HEK293 (cell line): ENCODE measurements at regions not wholly inside any gene's neighbourhood (a gene's known extent, or its start where the extent isn't known, plus 50 kb on each side); places are given as distances from the start of the nearest gene placed in this dataset.

Experiments used
- CTCF ChIA-PET: fragments of 350-600 bp; formaldehyde crosslinking; extraction: SDS; loops from one replicate; lab custom pipeline; 2021; ENCODE audit warnings: antibody characterized with exemption; lab: Yijun Ruan, JAX
- POLR2A ChIA-PET: fragments of 300-600 bp; formaldehyde crosslinking; extraction: SDS; loops from one replicate; lab custom pipeline; 2020; ENCODE audit warnings: antibody characterized with exemption, inconsistent platforms; lab: Yijun Ruan, JAX
- H3K27ac ChIP-seq: fragments of 200-500 bp; sonication (Bioruptor generic); 2 replicates; pipeline ENCODE4 v1.5.1; 2014; ENCODE audit warnings: low read depth, low read length, control low read depth, inconsistent platforms; ENCODE audit errors: extremely low read depth
- H3K36me3 ChIP-seq, 2 experiments: fragments of 200-500 bp in 1 of 2; sonication (Bioruptor generic) in 1 of 2; 1 replicate in 1 of 2; 2 replicates in 1 of 2; pipeline ENCODE4 v1.5.1; 2014 to 2017; ENCODE audit warnings: inconsistent platforms in 2 of 2, low read length in 2 of 2; ENCODE audit not compliant: control insufficient read depth in 2 of 2, insufficient read depth in 1 of 2
- H3K4me1 ChIP-seq: fragments of 200-500 bp; sonication (Bioruptor generic); 2 replicates; pipeline ENCODE4 v1.5.1; 2014; ENCODE audit warnings: mild to moderate bottlenecking, low read length, inconsistent platforms; ENCODE audit not compliant: control insufficient read depth, insufficient read depth
- H3K4me3 ChIP-seq: 2 replicates; pipeline ENCODE4 v1.5.1; 2011; ENCODE audit warnings: low read depth, mild to moderate bottlenecking, control low read depth, low read length, moderate library complexity
- H3K9me3 ChIP-seq: fragments of 200-500 bp; sonication (Bioruptor generic); 2 replicates; pipeline ENCODE4 v1.5.1; 2014; ENCODE audit warnings: low read depth, low read length, inconsistent platforms; ENCODE audit not compliant: control insufficient read depth, insufficient read depth
- OSR2 ChIP-seq: fragments of 450-650 bp; formaldehyde crosslinking; IDR thresholded peaks from 2 replicates; pipeline ENCODE4 v1.5.1; 2016; ENCODE audit warnings: missing biosample characterization, missing genetic modification characterization
- OVOL3 ChIP-seq: fragments of 450-650 bp; formaldehyde crosslinking; IDR thresholded peaks from 2 replicates; pipeline ENCODE4 v1.5.1; 2016; ENCODE audit warnings: missing biosample characterization, missing genetic modification characterization
- RBAK ChIP-seq: fragments of 450-650 bp; formaldehyde crosslinking; IDR thresholded peaks from 2 replicates; pipeline ENCODE4 v1.5.1; 2016; ENCODE audit warnings: missing biosample characterization, missing genetic modification characterization
- REPIN1 ChIP-seq: fragments of 450-650 bp; formaldehyde crosslinking; IDR thresholded peaks from 2 replicates; pipeline ENCODE4 v1.5.1; 2017; ENCODE audit warnings: missing biosample characterization, missing genetic modification characterization, low read depth
- SCRT1 ChIP-seq: fragments of 450-650 bp; formaldehyde crosslinking; IDR thresholded peaks from 2 replicates; pipeline ENCODE4 v1.5.1; 2016; ENCODE audit warnings: missing biosample characterization, missing genetic modification characterization, borderline replicate concordance
- SETDB1 ChIP-seq: IDR thresholded peaks from one replicate; pipeline ENCODE4 v1.6.1; 2017; ENCODE audit warnings: mild to moderate bottlenecking, low read length, moderate library complexity, mixed read lengths; ENCODE audit not compliant: insufficient read length
- ZFP3 ChIP-seq: fragments of 450-650 bp; formaldehyde crosslinking; IDR thresholded peaks from 2 replicates; pipeline ENCODE4 v1.5.1; 2016; ENCODE audit warnings: low read depth, missing biosample characterization, missing genetic modification characterization
- ZIC2 ChIP-seq: fragments of 450-650 bp; formaldehyde crosslinking; IDR thresholded peaks from 2 replicates; pipeline ENCODE4 v1.5.1; 2016; ENCODE audit warnings: missing biosample characterization, missing genetic modification characterization
- ZNF121 ChIP-seq: fragments of 450-650 bp; formaldehyde crosslinking; IDR thresholded peaks from 2 replicates; pipeline ENCODE4 v1.5.1; 2016; ENCODE audit warnings: missing biosample characterization, missing genetic modification characterization
- ZNF2 ChIP-seq: fragments of 450-650 bp; formaldehyde crosslinking; IDR thresholded peaks from 2 replicates; pipeline ENCODE4 v1.5.1; 2016; ENCODE audit warnings: missing biosample characterization, missing genetic modification characterization
- ZNF214 ChIP-seq: fragments of 450-650 bp; formaldehyde crosslinking; IDR thresholded peaks from 2 replicates; pipeline ENCODE4 v1.5.1; 2017; ENCODE audit warnings: missing biosample characterization, mild to moderate bottlenecking, missing genetic modification characterization, borderline replicate concordance
- ZNF223 ChIP-seq: fragments of 450-650 bp; formaldehyde crosslinking; IDR thresholded peaks from 2 replicates; pipeline ENCODE4 v1.5.1; 2016; ENCODE audit warnings: missing biosample characterization, missing genetic modification characterization
- ZNF248 ChIP-seq: fragments of 450-650 bp; formaldehyde crosslinking; IDR thresholded peaks from 2 replicates; pipeline ENCODE4 v1.5.1; 2017; ENCODE audit warnings: missing biosample characterization, missing genetic modification characterization
- ZNF366 ChIP-seq: fragments of 450-650 bp; formaldehyde crosslinking; conservative IDR thresholded peaks from 2 replicates; pipeline ENCODE4 v1.5.1; 2016; ENCODE audit warnings: missing biosample characterization, missing genetic modification characterization
- ZNF37A ChIP-seq: fragments of 450-650 bp; IDR thresholded peaks from 2 replicates; pipeline ENCODE4 v1.5.1; 2018; ENCODE audit warnings: missing biosample characterization, missing genetic modification characterization
- ZNF426 ChIP-seq: fragments of 450-650 bp; formaldehyde crosslinking; IDR thresholded peaks from 2 replicates; pipeline ENCODE4 v1.5.1; 2017; ENCODE audit warnings: missing biosample characterization, missing genetic modification characterization, mild to moderate bottlenecking, inconsistent platforms, moderate library complexity
- ZNF555 ChIP-seq: fragments of 450-650 bp; formaldehyde crosslinking; conservative IDR thresholded peaks from 2 replicates; pipeline ENCODE4 v1.5.1; 2017; ENCODE audit warnings: missing biosample characterization, mild to moderate bottlenecking, missing genetic modification characterization, inconsistent platforms
- ZNF571 ChIP-seq: fragments of 450-650 bp; formaldehyde crosslinking; IDR thresholded peaks from 2 replicates; pipeline ENCODE4 v1.5.0; 2017; ENCODE audit warnings: missing biosample characterization, missing genetic modification characterization
- ZNF600 ChIP-seq: fragments of 450-650 bp; formaldehyde crosslinking; IDR thresholded peaks from 2 replicates; pipeline ENCODE4 v1.5.1; 2016; ENCODE audit warnings: missing biosample characterization, missing genetic modification characterization
- ZNF677 ChIP-seq: fragments of 450-650 bp; IDR thresholded peaks from 2 replicates; pipeline ENCODE4 v1.5.0; 2018; ENCODE audit warnings: missing biosample characterization, mild to moderate bottlenecking, missing genetic modification characterization, moderate library complexity
- ZNF776 ChIP-seq: fragments of 450-650 bp; formaldehyde crosslinking; IDR thresholded peaks from 2 replicates; pipeline ENCODE4 v1.5.0; 2017; ENCODE audit warnings: missing biosample characterization, missing genetic modification characterization, borderline replicate concordance
- ZNF785 ChIP-seq: fragments of 450-650 bp; formaldehyde crosslinking; IDR thresholded peaks from 2 replicates; pipeline ENCODE4 v1.5.1; 2016; ENCODE audit warnings: missing biosample characterization, missing genetic modification characterization
- ZNF791 ChIP-seq: fragments of 450-650 bp; formaldehyde crosslinking; IDR thresholded peaks from 2 replicates; pipeline ENCODE4 v1.5.1; 2016; ENCODE audit warnings: missing biosample characterization, missing genetic modification characterization
- ZSCAN23 ChIP-seq: fragments of 450-650 bp; formaldehyde crosslinking; IDR thresholded peaks from 2 replicates; pipeline ENCODE4 v1.5.1; 2016; ENCODE audit warnings: missing biosample characterization, missing genetic modification characterization
- ZXDB ChIP-seq: fragments of 450-650 bp; formaldehyde crosslinking; IDR thresholded peaks from 2 replicates; pipeline ENCODE4 v1.5.1; 2016; ENCODE audit warnings: missing biosample characterization, missing genetic modification characterization
- TF ChIP-seq, protein P1 (sequence below): fragments of 450-650 bp; formaldehyde crosslinking; IDR thresholded peaks from 2 replicates; pipeline ENCODE4 v1.5.1; 2016; ENCODE audit warnings: missing biosample characterization, missing genetic modification characterization
- TF ChIP-seq, protein P2 (sequence below): fragments of 450-650 bp; formaldehyde crosslinking; IDR thresholded peaks from 2 replicates; pipeline ENCODE4 v1.5.1; 2016; ENCODE audit warnings: missing biosample characterization, missing genetic modification characterization, low read depth
- TF ChIP-seq, protein P3 (sequence below): fragments of 450-650 bp; formaldehyde crosslinking; IDR thresholded peaks from 2 replicates; pipeline ENCODE4 v1.5.1; 2016; ENCODE audit warnings: missing biosample characterization, missing genetic modification characterization, borderline replicate concordance
- TF ChIP-seq, protein P4 (sequence below): fragments of 450-650 bp; formaldehyde crosslinking; IDR thresholded peaks from 2 replicates; pipeline ENCODE4 v1.5.1; 2016; ENCODE audit warnings: missing biosample characterization, missing genetic modification characterization

DNA sequence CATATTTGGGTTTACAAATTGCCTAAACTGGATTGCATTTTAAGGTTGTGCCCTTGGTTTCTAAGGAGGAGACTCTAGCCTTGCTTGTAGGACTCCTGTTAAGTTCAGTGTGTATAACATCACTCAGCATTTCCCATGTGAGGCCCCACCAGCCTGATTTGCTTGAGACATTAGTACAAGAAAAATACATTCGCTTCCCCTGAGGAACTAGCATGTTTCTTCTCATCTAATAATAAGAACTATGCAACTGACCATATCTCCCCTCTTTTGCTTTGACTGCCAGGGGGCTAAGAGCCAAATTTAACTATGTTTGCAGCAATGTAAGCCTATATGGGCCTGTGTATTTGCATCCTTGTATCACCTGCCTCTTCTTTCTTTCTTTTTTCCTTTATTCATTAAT is 737.9 kb downstream of the INHBA start:
- ChIA-PET CTCF (no interaction called here), POLR2A (no interaction called here)
- H3K4me1 ChIP-seq = 0 out of 2 replicates have a peak, but pooled peaks cover 2% of the 10 kb centered on the region
- H3K27ac ChIP-seq = no peak overlapping the region
- no peak overlapping the region for H3K4me3 ChIP-seq
- TF ChIP-seq ZNF37A (no peak), ZNF214 (tag by site-specific recombination) (no peak), ZNF791 (no peak), SETDB1 (no peak), ZNF223 (tag by site-specific recombination) (no peak), ZNF776 (no peak), ZNF677 (tag by site-specific recombination) (no peak), ZNF366 (tag by site-specific recombination) (no peak), ZXDB (tag by site-specific recombination) (no peak), ZNF2 (tag by site-specific recombination) (no peak), ZNF600 (tag by site-specific recombination) (no peak), ZIC2 (no peak)
- TF ChIP-seq, protein P1, sequence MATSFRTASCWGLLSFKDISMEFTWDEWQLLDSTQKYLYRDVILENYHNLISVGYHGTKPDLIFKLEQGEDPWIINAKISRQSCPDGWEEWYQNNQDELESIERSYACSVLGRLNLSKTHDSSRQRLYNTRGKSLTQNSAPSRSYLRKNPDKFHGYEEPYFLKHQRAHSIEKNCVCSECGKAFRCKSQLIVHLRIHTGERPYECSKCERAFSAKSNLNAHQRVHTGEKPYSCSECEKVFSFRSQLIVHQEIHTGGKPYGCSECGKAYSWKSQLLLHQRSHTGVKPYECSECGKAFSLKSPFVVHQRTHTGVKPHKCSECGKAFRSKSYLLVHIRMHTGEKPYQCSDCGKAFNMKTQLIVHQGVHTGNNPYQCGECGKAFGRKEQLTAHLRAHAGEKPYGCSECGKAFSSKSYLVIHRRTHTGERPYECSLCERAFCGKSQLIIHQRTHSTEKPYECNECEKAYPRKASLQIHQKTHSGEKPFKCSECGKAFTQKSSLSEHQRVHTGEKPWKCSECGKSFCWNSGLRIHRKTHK (tag by site-specific recombination) = no peak
- TF ChIP-seq, protein P2, sequence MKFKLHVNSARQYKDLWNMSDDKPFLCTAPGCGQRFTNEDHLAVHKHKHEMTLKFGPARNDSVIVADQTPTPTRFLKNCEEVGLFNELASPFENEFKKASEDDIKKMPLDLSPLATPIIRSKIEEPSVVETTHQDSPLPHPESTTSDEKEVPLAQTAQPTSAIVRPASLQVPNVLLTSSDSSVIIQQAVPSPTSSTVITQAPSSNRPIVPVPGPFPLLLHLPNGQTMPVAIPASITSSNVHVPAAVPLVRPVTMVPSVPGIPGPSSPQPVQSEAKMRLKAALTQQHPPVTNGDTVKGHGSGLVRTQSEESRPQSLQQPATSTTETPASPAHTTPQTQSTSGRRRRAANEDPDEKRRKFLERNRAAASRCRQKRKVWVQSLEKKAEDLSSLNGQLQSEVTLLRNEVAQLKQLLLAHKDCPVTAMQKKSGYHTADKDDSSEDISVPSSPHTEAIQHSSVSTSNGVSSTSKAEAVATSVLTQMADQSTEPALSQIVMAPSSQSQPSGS (tag by site-specific recombination) = no peak
- TF ChIP-seq, protein P3, sequence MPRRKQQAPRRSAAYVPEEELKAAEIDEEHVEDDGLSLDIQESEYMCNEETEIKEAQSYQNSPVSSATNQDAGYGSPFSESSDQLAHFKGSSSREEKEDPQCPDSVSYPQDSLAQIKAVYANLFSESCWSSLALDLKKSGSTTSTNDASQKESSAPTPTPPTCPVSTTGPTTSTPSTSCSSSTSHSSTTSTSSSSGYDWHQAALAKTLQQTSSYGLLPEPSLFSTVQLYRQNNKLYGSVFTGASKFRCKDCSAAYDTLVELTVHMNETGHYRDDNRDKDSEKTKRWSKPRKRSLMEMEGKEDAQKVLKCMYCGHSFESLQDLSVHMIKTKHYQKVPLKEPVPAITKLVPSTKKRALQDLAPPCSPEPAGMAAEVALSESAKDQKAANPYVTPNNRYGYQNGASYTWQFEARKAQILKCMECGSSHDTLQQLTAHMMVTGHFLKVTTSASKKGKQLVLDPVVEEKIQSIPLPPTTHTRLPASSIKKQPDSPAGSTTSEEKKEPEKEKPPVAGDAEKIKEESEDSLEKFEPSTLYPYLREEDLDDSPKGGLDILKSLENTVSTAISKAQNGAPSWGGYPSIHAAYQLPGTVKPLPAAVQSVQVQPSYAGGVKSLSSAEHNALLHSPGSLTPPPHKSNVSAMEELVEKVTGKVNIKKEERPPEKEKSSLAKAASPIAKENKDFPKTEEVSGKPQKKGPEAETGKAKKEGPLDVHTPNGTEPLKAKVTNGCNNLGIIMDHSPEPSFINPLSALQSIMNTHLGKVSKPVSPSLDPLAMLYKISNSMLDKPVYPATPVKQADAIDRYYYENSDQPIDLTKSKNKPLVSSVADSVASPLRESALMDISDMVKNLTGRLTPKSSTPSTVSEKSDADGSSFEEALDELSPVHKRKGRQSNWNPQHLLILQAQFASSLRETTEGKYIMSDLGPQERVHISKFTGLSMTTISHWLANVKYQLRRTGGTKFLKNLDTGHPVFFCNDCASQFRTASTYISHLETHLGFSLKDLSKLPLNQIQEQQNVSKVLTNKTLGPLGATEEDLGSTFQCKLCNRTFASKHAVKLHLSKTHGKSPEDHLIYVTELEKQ = no peak
- TF ChIP-seq, protein P4, sequence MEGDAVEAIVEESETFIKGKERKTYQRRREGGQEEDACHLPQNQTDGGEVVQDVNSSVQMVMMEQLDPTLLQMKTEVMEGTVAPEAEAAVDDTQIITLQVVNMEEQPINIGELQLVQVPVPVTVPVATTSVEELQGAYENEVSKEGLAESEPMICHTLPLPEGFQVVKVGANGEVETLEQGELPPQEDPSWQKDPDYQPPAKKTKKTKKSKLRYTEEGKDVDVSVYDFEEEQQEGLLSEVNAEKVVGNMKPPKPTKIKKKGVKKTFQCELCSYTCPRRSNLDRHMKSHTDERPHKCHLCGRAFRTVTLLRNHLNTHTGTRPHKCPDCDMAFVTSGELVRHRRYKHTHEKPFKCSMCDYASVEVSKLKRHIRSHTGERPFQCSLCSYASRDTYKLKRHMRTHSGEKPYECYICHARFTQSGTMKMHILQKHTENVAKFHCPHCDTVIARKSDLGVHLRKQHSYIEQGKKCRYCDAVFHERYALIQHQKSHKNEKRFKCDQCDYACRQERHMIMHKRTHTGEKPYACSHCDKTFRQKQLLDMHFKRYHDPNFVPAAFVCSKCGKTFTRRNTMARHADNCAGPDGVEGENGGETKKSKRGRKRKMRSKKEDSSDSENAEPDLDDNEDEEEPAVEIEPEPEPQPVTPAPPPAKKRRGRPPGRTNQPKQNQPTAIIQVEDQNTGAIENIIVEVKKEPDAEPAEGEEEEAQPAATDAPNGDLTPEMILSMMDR (tag by site-specific recombination) = no peak
- TF ChIP-seq, all 188 proteins: peak for 0
- Histone ChIP-seq H3K36me3 (no peaks in the 10 kb centered on the region), H3K9me3 (no peaks in the 10 kb centered on the region)

DNA sequence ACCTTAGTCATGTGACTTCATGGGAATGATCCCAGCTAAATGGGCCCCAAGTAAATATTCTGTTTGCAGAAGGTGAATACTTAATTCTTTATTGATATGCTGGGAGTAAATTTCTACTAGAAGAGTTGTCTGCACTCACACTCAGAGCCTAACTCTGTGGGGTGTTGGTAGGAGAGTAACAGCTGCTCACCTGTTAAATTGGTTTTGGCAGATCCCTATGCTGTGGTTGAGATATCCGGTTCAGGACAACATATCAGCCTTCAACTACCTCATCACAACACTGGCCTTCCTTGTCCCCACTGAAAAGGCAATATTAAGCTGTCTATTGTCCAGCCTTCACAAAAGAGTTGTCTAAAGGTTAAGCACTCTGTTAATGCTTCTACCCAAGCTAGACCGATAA is 738.3 kb downstream of the INHBA start:
- ChIA-PET POLR2A (no interaction called here), CTCF (interaction anchor here (0.8 kb wide), 1 partner anchor 204 kb away, joined by 3 read pairs; no protein-coding TSS in a partner anchor)
- H3K9me3 ChIP-seq = no peaks in the 10 kb centered on the region
- H3K4me1 ChIP-seq = 0 out of 2 replicates have a peak, but pooled peaks cover under 1% of the 10 kb centered on the region
- H3K36me3 ChIP-seq = no peaks in the 10 kb centered on the region
- no peak overlapping the region for H3K4me3 ChIP-seq
- H3K27ac ChIP-seq = no peak overlapping the region
- TF ChIP-seq ZNF571 (tag by site-specific recombination) (no peak), ZNF785 (no peak), RBAK (tag by site-specific recombination) (no peak), OSR2 (no peak), OVOL3 (tag by site-specific recombination) (no peak), ZNF248 (no peak), ZNF555 (tag by site-specific recombination) (no peak), ZNF426 (tag by site-specific recombination) (no peak), SETDB1 (no peak), ZNF121 (tag by site-specific recombination) (no peak), REPIN1 (tag by site-specific recombination) (no peak), SCRT1 (tag by site-specific recombination) (no peak), ZFP3 (tag by site-specific recombination) (no peak), ZSCAN23 (tag by site-specific recombination) (no peak)
- TF ChIP-seq, protein P2 (tag by site-specific recombination) = no peak
